SKM-1 treated with dmso at 0.1 percent for 144 hours (cell line): ENCODE measurements at regions not wholly inside any gene's neighbourhood (a gene's known extent, or its start where the extent isn't known, plus 50 kb on each side); places are given as distances from the start of the nearest gene placed in this dataset.
A peak's percentile ranks its signal among the peaks of the same experiment; 100 is the strongest.

Source experiments
- DNase-seq: peaks from one replicate; lab custom pipeline; 2025; ENCODE audit not compliant: unreplicated experiment; lab: John Stamatoyannopoulos, UW

DNA sequence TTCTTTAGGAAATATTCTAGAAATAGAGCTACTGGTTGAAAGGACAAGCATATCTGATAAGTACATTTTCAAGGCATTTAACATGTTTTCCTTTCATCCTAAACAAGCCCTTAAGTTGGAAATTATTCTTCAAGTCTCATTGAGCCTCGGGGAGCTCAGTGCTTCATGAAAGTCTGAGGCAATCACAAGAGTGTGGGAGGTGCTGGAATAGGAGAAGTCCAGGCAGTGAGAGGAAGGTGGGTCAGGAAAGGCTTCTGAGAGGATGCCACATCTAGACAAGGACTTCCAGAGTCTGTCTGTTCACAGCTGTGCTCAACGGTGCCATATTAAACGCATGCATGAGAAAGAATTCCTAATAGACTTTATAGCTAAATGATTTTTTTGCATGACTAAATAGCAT, 69.8 kb downstream of the CD83 start:
- peak; percentile 38 for DNase-seq

DNA sequence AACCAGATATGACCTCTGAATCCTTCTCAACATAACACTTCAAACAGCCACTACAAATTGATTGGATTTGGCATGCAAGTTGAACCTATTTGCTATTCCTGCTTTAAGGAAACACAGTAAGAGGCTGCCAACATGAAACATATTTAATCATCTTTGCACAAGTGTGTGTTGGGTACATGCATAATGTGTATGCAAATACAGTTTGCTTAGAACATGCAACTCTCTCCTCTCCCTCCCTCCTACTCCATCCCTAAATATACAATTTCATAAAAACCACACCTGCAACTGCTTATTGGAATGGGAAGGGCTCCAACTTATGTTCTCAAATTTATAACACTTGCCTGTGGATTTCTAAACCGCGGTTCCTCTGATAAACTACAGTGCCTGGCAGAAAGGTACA, 71.5 kb downstream of the CD83 start:
- DNase-seq: no peak

DNA sequence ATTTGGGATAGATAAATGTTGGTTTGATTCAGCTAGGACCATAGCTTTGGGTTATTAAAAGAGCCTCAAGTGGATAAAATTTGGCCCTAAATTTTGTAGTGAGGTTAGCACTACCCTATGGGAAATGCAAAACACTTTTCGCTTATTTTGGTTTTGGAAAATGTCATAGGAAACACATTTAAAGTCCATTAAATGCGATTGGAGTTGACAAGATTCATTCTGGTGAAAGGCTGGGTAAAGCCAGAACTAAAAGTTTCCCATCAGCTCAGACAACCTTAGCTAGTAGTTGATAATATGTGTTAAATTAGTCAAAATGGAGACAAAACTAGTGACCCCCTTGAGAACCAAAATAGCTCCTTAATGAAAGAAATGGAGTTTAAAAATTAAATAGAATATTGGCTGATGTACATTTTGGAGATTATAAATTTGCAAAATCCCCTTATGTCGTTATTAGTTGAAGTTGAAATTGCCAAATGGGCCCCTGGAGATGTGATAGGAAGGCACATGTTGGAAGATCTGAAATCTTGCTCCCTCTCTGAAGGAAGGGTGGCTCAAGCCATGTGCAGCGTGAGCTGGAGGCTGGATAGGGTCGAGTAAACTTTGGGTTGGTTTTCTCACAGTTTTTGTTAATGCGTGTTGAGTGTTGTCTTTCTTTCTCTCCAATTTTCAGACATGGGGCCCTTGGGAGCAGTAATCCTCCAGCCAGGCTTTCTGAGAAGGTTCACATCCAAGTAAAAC, 72.8 kb downstream of the CD83 start:
- DNase-seq: no peak

DNA sequence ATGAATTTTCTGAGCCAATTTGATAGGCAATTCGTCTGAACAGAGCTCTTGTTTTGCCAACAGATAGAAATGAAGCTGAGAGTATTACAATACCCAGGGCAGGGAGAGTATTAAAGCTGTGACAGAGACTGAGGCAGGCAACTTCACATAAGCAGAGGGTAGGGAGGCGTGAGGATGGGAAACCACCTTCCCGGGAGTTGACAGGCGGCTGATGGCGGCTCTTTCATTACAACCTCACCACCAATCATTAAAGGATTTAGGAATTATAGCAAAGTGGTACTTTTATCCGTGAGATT, 73.3 kb downstream of the CD83 start:
- no peak for DNase-seq

DNA sequence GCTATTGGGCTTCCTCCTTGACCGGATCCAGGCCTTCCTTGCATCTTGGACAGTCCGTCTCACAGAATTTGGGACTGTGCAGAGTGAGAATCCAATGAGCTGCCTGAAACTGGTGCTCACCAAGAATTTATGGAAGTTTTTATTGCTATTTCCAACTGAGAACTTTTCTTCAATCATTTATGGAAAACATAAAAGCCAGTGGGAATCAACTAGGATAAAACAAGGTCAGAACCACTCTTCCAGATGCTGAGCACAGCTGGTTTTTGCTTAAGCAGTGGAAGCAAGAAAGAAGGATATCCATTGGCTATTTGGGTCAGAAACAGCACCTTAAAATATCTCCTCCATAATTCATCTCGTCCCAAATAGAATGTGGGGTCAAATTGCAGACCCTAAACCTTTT, 74.2 kb downstream of the CD83 start:
- no peak for DNase-seq

DNA sequence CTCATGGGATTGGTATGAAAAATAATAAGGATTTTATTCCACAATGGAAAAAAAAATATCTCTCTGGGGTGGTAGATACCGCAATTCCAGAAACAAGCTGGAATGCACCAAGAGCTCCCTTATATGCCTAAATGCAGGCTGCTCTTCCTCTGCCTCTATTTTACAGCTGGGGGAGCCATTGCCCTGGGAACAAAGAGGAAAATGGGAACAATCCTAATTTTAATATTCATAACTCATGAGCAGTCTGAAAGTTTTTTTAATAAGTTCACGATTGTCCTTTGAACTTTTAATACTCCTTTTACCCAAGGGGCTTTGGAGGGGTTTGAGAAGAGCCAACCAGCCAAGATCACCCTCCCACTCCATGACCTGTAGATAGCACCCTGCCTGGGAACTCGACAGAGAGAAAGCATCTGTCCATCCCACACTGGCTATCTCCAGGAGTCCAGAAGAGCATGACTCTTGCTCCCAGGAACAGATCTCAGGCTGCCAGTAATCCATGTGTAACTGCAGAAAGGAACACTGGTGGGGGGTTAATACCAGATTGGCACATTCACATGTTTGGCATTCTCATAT, 74.7 kb downstream of the CD83 start:
- DNase-seq: no peak

DNA sequence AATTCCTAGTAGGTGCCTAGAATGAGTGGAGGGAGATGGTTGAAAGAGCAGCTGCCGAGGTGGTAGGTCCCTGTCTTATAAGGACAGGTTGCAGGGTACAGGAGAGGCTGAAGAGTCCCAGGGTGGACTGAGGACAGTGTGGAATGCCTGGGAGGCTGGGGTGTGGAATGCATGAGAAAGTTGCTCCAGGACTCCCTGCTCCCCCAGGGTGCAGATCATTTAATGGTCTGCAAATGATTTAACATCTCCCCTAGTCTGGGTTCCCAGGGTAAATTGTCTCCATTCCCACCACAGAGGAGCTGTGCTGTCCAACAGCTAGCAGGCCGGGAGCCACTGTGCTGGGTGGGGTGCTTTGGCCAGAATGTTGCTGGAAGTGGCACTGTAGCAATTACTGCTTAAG, 76.0 kb downstream of the CD83 start:
- DNase-seq: no peak

DNA sequence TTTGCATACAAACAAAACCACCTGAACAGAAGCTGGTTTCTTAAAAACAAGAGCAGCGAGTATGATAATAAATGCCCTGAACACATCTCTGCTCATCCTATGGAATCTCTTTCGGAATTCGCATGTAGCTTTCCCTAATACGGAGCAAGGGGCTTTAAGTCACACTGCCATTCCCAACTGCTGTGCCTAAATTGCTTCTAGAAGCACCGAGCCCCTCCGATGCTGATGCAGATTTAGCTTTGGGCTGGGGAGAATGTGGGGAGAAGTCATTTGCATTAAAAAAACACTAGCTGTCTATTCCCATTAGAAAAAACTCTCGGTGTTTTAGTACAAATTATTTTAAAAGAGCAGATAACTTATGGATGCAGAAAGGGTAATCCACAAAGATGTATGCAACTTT, 76.9 kb downstream of the CD83 start:
- no peak for DNase-seq

DNA sequence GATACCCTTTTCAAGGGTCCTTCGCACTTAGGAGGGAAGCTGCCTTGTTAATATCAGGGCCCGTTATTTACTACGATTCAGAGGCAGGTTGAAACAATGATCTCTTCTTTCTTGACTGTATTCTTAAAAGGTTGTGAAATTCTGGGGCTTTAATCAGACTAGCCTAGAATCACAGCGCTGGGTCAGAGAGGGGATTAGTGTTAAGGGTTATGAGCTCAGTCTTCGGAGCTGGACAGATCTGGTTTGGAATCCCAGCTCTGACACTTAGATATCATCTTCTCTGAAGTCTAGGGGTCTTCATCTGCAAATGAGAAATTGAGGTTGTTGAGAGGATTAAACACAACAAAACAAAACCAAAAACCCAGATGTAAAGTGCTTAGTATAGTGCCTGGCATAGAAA, 77.4 kb downstream of the CD83 start:
- DNase-seq: no peak

DNA sequence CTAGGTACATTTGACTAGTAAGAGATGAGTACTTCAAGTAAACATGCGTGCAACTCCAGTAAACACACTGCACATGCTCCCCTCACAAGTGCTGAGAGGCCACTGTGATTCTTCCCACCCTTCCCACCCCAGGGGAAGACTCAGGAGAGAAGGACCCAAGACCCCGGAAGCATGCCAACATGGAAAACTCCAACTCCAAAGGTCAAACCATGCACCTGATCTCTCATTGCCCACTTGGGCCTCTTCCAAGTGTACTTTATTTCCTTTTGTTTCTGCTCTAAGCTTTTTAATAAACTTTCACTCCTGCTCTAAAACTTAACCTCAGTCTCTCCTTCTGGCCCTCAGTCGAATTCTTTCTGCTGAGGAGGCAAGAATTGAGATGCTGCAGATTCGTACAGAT, 78.5 kb downstream of the CD83 start:
- DNase-seq: no peak

DNA sequence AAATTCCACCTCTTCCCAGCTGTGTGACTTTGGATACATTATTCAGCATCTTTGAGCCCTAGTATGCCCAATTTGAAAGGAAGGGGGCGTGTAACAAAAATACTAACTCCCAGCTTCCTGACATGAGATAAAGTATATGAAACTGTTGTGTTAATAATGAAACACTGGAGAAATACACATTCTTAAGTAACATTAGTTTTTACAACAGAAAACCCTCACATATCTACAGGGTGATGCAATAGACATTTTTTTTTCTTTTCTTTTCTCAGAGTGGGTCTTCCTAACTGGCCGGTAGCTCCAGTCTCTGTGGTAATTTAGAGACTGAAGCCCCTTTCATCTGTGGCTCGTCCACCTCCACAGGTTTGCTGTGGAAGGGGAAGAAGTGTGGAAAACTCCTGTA, 79.5 kb downstream of the CD83 start:
- no peak for DNase-seq

DNA sequence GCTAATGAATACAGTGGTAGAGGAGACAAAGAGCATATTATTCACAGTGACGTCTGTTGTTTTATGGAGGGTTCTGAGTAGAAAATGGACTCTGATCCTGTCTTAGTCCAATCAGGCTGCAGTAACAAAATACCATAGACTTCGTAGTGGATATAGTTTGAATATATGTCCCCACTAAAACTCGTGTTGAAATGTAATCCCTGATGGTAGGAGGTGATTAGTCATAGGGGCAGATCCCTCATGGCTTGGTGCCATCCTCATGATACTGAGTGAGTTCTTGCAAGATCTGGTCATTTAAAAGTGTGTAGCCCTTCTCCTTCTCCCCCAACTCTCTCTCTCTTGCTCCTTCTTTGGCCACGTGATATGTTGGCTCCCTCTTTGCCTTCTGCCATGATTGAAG, 82.5 kb downstream of the CD83 start:
- no peak for DNase-seq

DNA sequence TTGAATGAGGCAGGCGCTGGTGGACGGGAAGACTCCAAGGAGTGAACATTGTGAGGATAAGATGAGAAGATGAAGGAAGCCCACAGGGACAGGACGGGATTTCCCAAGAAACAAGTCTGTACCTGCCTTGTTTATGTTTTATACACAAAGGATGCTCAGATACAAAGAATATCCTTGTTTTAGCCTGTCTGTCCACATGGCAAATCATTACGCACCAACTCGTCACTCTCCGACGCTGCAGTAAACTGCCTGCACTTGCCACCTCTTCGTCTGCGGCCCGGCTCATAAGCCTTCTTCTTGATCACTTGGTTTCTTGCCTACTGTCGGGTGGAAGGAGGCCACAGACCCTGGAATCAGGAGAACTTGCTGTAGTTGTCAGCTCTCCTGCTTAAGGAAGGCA, 85.4 kb downstream of the CD83 start:
- DNase-seq: no peak

DNA sequence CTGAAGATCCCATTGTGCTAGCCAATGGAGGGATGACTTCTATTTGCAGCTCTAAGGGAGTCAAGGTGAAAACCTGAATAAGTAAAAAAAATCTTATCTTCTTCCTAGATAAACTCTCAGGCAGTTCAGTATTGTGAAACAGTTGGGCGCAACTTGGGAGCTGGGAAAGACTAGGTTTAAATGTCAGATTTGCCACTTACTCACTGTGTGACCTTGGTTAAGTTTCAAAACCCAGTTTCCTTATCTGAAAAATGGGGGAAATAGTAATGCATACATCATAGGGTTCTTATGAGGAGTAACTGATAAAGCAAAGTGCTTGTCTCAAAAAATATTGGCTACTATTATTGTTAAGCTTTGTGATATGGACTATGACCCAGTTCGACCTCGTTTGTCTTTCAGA, 88.8 kb downstream of the CD83 start:
- DNase-seq: no peak

DNA sequence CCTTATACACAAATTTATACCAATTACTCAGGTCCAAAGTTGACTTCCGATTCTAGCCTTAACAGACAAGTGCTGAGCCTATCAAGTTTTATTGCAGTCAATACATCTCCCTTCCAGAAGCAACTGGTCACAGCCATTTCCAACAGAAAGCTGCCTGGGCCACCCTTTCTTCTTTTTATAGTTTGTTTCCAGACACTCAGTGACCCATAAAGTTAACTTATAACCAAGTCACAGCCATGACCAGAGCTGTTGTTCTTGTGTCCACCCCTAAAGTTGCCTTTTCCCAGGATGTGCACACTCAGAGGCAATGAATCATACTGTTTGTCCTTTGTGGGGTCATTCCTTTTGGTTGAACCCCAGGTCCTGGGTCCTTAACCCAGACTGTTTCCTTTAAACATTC, 89.9 kb downstream of the CD83 start:
- DNase-seq: no peak

DNA sequence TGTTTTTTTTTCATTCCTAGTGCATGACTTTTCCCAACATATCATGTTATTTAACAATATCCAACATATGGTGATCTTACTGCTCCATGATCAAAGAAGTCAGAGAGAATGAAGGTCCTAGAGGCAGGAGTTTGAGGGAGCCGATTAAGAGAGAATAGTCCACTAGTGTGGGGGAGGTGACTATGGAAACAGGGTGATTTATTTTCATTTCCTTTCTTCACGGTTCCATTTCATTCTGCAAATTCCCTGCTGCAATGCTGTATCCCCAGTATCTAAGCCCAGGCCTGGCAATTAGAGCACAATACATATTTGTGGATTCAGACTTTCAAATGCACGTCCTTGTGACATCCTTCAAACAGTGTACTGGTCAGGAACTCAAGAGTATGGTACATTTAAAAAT, 91.4 kb downstream of the CD83 start:
- no peak for DNase-seq

DNA sequence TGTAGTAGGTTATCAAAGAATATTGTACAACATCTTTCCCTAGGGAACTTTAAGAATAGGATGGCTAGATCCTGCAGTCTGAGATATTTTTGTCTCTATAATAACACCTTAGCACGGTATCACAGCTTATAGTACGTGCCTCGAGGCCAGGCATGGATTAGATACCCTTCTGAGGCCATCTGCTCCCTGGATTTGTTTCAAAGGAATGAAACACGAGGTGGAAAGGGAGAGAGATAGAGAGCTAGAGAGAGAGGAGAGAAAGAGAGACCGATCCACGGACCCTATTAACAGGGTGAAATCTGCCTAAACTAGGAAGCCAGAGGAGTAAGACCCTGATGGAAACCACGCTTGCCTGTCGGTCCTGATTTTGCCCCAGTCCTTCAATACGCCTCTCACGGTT, 92.5 kb downstream of the CD83 start:
- DNase-seq: no peak

DNA sequence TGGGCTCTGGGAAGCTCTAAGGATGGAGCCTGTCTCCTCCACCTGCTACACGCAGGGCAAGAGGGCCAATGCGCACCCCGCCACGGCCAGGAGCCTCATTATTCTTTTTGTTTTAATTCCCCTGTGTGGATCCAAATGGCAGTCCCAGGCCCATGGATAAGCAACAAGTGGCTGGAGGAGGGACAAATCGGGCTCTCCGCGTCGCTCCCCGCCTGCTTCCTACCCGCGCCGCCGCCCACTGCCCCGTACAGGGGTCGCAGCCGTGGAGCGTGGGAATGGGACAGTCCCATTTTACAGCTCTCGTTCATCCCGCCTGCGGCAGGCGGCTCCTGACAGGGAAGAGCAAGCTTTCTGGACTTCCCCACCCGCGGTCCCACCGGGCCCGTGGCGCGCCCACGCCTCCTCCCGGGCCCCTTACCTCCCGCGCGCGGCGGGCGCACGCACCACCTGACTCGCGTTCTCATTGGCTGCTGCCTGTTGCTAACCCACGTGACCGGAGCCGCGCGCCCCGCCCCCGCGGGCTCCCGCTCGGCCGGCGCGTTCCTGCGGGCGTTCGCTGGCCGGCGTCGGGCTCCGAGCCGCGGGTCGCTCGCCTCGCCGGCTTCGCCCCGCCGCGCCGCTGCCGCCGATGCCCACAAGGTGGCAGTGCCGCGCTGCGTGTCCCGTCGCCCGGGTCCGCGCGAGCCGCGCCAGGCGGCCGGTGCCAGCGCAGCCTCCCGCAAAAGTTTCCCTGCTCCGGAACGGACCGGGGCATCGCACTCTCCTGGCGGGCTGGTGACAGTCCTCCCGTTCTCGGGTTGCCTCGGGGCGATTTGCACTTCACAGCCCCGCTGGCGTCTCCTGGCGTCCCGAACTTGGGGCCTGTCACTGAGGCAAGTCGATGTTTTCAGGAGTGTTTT, 93.3 kb downstream of the CD83 start:
- DNase-seq: peak; percentile 91

DNA sequence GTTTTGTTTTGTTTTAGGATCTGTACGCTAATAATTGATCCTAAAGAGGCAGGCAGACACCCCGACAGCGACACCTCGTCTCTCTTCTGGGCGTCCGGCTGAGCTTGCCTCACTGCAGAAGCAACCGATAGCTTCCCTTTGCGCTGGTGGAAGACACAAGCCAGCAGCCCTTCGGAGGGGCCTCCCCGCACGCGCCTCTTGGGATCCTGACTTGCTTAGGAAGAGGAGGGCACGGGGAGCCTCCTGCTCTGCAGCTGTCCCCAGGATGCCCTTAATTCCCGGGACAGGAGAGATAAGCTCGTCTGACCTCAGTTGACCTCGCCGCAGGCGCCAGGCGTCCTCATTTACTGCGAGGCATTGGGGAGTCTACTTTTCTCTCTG, 94.0 kb downstream of the CD83 start:
- peak; percentile 52 for DNase-seq

DNA sequence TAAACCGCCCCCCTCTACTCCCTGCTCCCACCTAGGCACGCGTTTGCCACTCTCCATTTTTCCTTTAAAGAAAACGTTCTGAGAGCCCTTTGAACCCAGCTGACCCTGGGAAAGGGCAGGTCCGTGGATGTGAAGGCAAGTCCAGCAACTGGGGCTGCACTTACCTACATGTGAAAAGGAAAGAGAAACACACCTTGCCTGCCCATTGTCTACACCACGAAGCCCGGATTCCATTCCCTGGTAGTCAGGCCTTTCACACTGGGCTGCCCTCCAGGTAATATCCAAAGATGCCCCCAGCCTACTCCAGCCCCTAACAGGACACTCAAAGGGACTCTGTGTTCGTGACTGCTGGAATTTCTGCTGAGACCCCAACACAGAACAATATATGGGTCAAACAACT, 94.4 kb downstream of the CD83 start:
- DNase-seq: no peak

DNA sequence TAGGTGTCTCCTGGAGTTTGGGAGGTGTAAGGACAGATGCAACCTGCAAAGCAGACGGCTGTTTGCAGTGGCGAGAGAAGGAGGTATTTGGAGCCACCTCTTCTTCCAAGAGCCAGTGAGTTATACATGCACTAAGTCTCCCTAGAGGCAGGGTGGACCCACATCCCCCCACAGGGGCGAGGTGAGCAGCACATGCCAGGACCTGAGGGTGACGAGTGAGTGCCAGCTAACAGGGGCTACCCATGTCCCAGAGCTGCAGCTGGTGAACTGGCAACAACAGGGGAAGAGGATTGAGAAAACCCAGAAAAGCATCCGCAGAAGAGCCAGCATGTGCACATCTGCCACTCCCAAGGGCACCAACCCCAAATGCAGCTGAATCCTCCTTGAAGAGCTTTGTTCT, 95.1 kb downstream of the CD83 start:
- DNase-seq: no peak

DNA sequence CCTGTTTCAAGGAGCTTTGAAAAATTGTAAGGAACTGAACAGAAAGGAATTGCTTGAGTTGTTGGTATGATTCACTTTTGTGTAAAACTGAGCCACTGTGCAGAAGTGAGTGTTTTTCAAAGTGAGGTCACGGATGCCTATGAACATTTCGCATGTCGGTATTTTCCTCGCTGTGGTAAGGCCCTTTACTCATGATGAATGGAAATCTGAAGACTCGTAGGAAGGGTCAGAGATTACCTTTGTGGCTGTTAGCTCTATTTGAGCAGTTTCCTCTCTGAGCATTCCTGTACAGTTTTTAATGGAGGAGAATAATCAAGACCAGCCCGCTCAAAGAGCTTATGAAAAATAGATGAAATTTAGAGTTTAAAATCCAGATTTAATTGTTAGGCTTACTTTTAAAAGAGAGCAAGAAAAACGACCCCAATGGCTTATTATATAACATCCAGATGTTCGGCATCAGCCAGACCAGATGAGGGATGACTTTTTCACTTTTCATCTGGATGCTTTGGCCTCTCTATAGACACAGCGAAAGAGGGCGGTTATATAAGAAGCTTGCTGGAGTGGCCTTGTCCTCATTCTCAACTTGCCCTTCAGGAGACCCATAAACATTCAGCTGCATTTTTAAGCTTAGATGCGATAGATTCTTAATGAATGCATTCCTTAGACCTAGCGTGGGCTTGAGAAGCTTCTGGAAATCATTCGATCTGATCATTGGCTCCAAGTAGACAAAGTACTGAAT, 99.5 kb downstream of the CD83 start:
- no peak for DNase-seq
